ENCODE measurements at regions not wholly inside any gene's neighbourhood (a gene's known extent, or its start where the extent isn't known, plus 50 kb on each side); places are given as distances from the start of the nearest gene placed in this dataset.

DNA sequence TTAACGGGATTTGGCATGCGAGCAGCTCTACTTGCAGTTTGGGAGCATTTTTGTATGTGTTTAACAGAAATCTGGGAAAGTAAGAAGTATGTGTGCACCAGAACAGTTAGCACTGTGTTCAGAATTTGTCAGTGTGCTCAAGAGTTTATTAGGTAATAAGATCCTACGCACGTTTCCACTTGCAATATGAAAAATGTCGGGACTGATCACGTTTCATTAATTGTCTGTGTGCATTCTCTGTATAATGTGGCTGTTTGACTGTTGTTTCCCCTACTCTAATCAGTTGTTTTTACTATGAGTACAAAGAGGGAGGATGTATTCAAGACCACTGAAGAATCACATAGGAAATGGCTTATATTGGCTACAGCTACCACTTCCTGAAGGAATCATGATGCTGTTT lies 349.7 kb upstream of the POU3F2 start:
- H3K4me1 ChIP-seq (ENCODE audit: control insufficient read depth, low read length) = no peaks in the 10 kb centered on the region
- no peaks in the 10 kb centered on the region for H3F3A ChIP-seq (ENCODE audit: control insufficient read depth, insufficient read depth)
- TF ChIP-seq EZH2phosphoT487 (IDR thresholded peaks at IDR 0.05; ENCODE audit: borderline replicate concordance, low read length) = no peak
- TF ChIP-seq, protein P1, sequence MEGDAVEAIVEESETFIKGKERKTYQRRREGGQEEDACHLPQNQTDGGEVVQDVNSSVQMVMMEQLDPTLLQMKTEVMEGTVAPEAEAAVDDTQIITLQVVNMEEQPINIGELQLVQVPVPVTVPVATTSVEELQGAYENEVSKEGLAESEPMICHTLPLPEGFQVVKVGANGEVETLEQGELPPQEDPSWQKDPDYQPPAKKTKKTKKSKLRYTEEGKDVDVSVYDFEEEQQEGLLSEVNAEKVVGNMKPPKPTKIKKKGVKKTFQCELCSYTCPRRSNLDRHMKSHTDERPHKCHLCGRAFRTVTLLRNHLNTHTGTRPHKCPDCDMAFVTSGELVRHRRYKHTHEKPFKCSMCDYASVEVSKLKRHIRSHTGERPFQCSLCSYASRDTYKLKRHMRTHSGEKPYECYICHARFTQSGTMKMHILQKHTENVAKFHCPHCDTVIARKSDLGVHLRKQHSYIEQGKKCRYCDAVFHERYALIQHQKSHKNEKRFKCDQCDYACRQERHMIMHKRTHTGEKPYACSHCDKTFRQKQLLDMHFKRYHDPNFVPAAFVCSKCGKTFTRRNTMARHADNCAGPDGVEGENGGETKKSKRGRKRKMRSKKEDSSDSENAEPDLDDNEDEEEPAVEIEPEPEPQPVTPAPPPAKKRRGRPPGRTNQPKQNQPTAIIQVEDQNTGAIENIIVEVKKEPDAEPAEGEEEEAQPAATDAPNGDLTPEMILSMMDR (IDR thresholded peaks at IDR 0.05; ENCODE audit: low read depth, low read length, poor library complexity, severe bottlenecking) = no peak
- no peak overlapping the region for H3K4me2 ChIP-seq (ENCODE audit: low read length)
- H3K4me3 ChIP-seq (ENCODE audit: low read length) = no peak overlapping the region
- H3K36me3 ChIP-seq (ENCODE audit: control insufficient read depth, low read length) = no peaks in the 10 kb centered on the region
- no peaks in the 10 kb centered on the region for H4K20me1 ChIP-seq (ENCODE audit: control insufficient read depth, insufficient read depth, low read depth, low read length)
- H3K9me3 ChIP-seq (ENCODE audit: control insufficient read depth, insufficient read depth, low read length) = no peaks in the 10 kb centered on the region
- no peaks in the 10 kb centered on the region for H3K9me2 ChIP-seq (replicated peaks; ENCODE audit: control insufficient read depth, low read length)
- H3K79me2 ChIP-seq (ENCODE audit: control insufficient read depth, low read length) = no peaks in the 10 kb centered on the region
- no peak overlapping the region for H3K27ac ChIP-seq (ENCODE audit: low read depth, low read length)
- no peaks in the 10 kb centered on the region for H3K27me3 ChIP-seq (ENCODE audit: control insufficient read depth, low read length)

DNA sequence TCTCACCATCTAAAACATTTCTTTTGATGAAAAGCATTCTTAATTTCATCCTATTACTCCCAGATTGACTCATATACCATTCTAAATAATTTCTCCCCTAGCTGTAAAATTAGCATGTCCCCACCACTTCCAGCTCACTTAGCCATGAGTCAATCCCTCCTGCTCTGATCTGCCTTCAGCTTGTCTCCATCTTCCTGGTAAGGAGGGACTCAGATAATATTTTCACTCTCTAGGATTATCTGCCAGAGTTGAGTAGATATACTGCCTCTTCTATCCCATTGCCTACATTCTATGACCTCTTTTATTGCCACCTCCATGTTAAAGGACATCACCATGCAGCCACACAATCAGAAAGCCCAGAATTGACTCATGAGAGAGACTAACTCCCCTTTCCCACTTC lies 348.8 kb upstream of the POU3F2 start:
- Histone ChIP-seq H3K4me2 (ENCODE audit: low read length) (no peak overlapping the region), H3K4me3 (ENCODE audit: low read length) (no peak overlapping the region), H3K9me3 (ENCODE audit: control insufficient read depth, insufficient read depth, low read length) (no peaks in the 10 kb centered on the region), H3K79me2 (ENCODE audit: control insufficient read depth, low read length) (no peaks in the 10 kb centered on the region), H3K9me2 (replicated peaks; ENCODE audit: control insufficient read depth, low read length) (no peaks in the 10 kb centered on the region), H3F3A (ENCODE audit: control insufficient read depth, insufficient read depth) (no peaks in the 10 kb centered on the region), H3K27me3 (ENCODE audit: control insufficient read depth, low read length) (no peaks in the 10 kb centered on the region), H4K20me1 (ENCODE audit: control insufficient read depth, insufficient read depth, low read depth, low read length) (no peaks in the 10 kb centered on the region), H3K4me1 (ENCODE audit: control insufficient read depth, low read length) (no peaks in the 10 kb centered on the region), H3K27ac (ENCODE audit: low read depth, low read length) (no peak overlapping the region), H3K36me3 (ENCODE audit: control insufficient read depth, low read length) (no peaks in the 10 kb centered on the region)
- TF ChIP-seq, protein P1 (IDR thresholded peaks at IDR 0.05; ENCODE audit: low read depth, low read length, poor library complexity, severe bottlenecking) = no peak
- TF ChIP-seq EZH2phosphoT487 (IDR thresholded peaks at IDR 0.05; ENCODE audit: borderline replicate concordance, low read length) = no peak

DNA sequence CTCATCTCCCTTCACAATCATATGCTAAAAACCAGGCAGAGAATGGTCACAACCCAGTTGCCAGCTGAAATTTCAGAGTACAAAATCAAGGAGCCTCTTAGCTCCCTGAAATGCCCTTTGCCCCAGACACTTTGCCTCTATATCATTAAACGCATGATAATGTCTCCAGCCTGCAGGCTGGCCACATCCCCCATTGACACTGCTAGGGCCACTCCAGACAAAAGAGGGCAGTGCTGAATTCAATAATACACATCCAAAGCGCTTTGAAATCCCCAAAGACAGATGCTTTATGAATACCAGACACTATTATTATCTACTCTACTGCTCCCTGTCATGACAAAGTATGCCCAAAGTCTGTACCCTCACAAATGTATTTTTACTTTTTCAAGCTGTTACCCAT lies 348.3 kb upstream of the POU3F2 start:
- H3K4me2 ChIP-seq (ENCODE audit: low read length) = no peak overlapping the region
- no peaks in the 10 kb centered on the region for H3F3A ChIP-seq (ENCODE audit: control insufficient read depth, insufficient read depth)
- no peak overlapping the region for H3K4me3 ChIP-seq (ENCODE audit: low read length)
- no peaks in the 10 kb centered on the region for H3K4me1 ChIP-seq (ENCODE audit: control insufficient read depth, low read length)
- H3K27ac ChIP-seq (ENCODE audit: low read depth, low read length) = no peak overlapping the region
- H4K20me1 ChIP-seq (ENCODE audit: control insufficient read depth, insufficient read depth, low read depth, low read length) = no peaks in the 10 kb centered on the region
- TF ChIP-seq, protein P1 (IDR thresholded peaks at IDR 0.05; ENCODE audit: low read depth, low read length, poor library complexity, severe bottlenecking) = no peak
- TF ChIP-seq EZH2phosphoT487 (IDR thresholded peaks at IDR 0.05; ENCODE audit: borderline replicate concordance, low read length) = no peak
- H3K27me3 ChIP-seq (ENCODE audit: control insufficient read depth, low read length) = no peaks in the 10 kb centered on the region
- H3K36me3 ChIP-seq (ENCODE audit: control insufficient read depth, low read length) = no peaks in the 10 kb centered on the region
- H3K9me3 ChIP-seq (ENCODE audit: control insufficient read depth, insufficient read depth, low read length) = no peaks in the 10 kb centered on the region
- no peaks in the 10 kb centered on the region for H3K9me2 ChIP-seq (replicated peaks; ENCODE audit: control insufficient read depth, low read length)
- no peaks in the 10 kb centered on the region for H3K79me2 ChIP-seq (ENCODE audit: control insufficient read depth, low read length)

DNA sequence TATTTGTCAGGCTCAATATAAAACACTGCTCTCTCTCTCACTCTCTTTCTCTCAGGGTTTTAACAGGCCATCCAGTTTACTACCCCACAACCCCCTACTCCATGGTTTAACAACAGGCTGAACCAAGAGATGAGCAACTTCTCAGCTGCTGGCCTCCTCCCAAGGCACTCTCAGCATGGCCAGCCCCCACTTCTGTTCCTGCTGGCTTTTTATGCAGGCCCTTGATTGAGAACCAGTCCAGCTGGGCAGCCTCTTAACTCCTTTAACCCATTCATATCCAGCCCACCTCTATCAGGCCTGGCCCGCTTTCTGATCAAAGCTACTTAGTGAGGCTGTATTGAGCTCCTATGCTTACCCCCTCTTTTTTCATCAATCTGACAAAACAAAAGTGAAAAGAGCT lies 346.8 kb upstream of the POU3F2 start:
- H3K9me3 ChIP-seq (ENCODE audit: control insufficient read depth, insufficient read depth, low read length) = no peaks in the 10 kb centered on the region

More for the DNA sequence above, 346.8 kb upstream of the POU3F2 start:
- no peaks in the 10 kb centered on the region for H3K4me1 ChIP-seq (ENCODE audit: control insufficient read depth, low read length)
- no peak overlapping the region for H3K27ac ChIP-seq (ENCODE audit: low read depth, low read length)
- no peaks in the 10 kb centered on the region for H3F3A ChIP-seq (ENCODE audit: control insufficient read depth, insufficient read depth)
- H3K27me3 ChIP-seq (ENCODE audit: control insufficient read depth, low read length) = no peaks in the 10 kb centered on the region
- no peak overlapping the region for H3K4me3 ChIP-seq (ENCODE audit: low read length)
- H3K79me2 ChIP-seq (ENCODE audit: control insufficient read depth, low read length) = no peaks in the 10 kb centered on the region
- no peak overlapping the region for H3K4me2 ChIP-seq (ENCODE audit: low read length)
- H3K36me3 ChIP-seq (ENCODE audit: control insufficient read depth, low read length) = no peaks in the 10 kb centered on the region
- H3K9me2 ChIP-seq (replicated peaks; ENCODE audit: control insufficient read depth, low read length) = no peaks in the 10 kb centered on the region
- no peak for TF ChIP-seq EZH2phosphoT487 (IDR thresholded peaks at IDR 0.05; ENCODE audit: borderline replicate concordance, low read length)
- TF ChIP-seq, protein P1 (IDR thresholded peaks at IDR 0.05; ENCODE audit: low read depth, low read length, poor library complexity, severe bottlenecking) = no peak
- H4K20me1 ChIP-seq (ENCODE audit: control insufficient read depth, insufficient read depth, low read depth, low read length) = no peaks in the 10 kb centered on the region
